Body of pancreas (tissue), 4 donors: ENCODE measurements at regions not wholly inside any gene's neighbourhood (a gene's known extent, or its start where the extent isn't known, plus 50 kb on each side); places are given as distances from the start of the nearest gene placed in this dataset.

ENCODE experiments used
- CTCF ChIP-seq, 7 experiments: fragments of 450-650 bp in 4 of 7; fragments of 200-600 bp in 3 of 7; sonication (generic) in 3 of 7; IDR thresholded peaks; one replicate each; pipeline ENCODE4 v1.5.1; 2016 to 2019; ENCODE audit warnings: antibody characterized with exemption in 7 of 7
- POLR2A ChIP-seq, 3 donors: fragments of 450-650 bp; IDR thresholded peaks; one replicate each; pipeline ENCODE4 v1.6.1; 2016; ENCODE audit warnings: antibody characterized with exemption in 3 of 3, mild to moderate bottlenecking in 2 of 3

GRCh38 chr6:88502391-88502790, 336.2 kb upstream of the CNR1 start:
- TF ChIP-seq CTCF (IDR thresholded peaks at IDR 0.05) (no peak), POLR2A (IDR thresholded peaks at IDR 0.05) (no peak)
